Spleen (tissue), 11 donors: ENCODE measurements at regions not wholly inside any gene's neighbourhood (a gene's known extent, or its start where the extent isn't known, plus 50 kb on each side); places are given as distances from the start of the nearest gene placed in this dataset.

Source experiments
- DNase-seq: peaks from one replicate; pipeline ENCODE4 v3.0.0-alpha.2; 2020
- H3K27ac ChIP-seq, 8 donors: fragments of 200-600 bp; sonication (generic) in 7 of 8; 1 replicate in 4 of 8; 2 replicates in 4 of 8; pipeline versions ENCODE4 v1.5.0 to v1.8.0; 2016 to 2021; ENCODE audit warnings: inconsistent platforms in 4 of 8, mild to moderate bottlenecking in 4 of 8, moderate library complexity in 1 of 8
- H3K27me3 ChIP-seq, 7 donors: fragments of 200-600 bp; sonication (generic) in 6 of 7; replicated peaks in 1 of 7; 1 replicate in 4 of 7; 2 replicates in 3 of 7; pipeline versions ENCODE4 v1.5.0 to v1.8.0; 2016 to 2021; ENCODE audit warnings: inconsistent platforms in 3 of 7, mild to moderate bottlenecking in 1 of 7
- H3K36me3 ChIP-seq, 6 donors: fragments of 200-600 bp; sonication (generic) in 5 of 6; 1 replicate in 4 of 6; 2 replicates in 2 of 6; pipeline versions ENCODE4 v1.5.0 to v1.8.0; 2016 to 2021; ENCODE audit warnings: inconsistent platforms in 2 of 6
- H3K4me1 ChIP-seq, 6 donors: fragments of 200-600 bp; sonication (generic) in 5 of 6; 1 replicate in 3 of 6; 2 replicates in 3 of 6; pipeline versions ENCODE4 v1.5.0 to v1.8.0; 2016 to 2021; ENCODE audit warnings: inconsistent platforms in 3 of 6
- H3K4me3 ChIP-seq, 8 donors: fragments of 200-600 bp; sonication (generic) in 7 of 8; 1 replicate in 4 of 8; 2 replicates in 4 of 8; pipeline versions ENCODE4 v1.5.0 to v1.8.0; 2016 to 2021; ENCODE audit warnings: inconsistent platforms in 4 of 8, mild to moderate bottlenecking in 4 of 8, moderate library complexity in 2 of 8
- H3K9me3 ChIP-seq, 8 donors: fragments of 200-600 bp; sonication (generic) in 7 of 8; 1 replicate in 4 of 8; 2 replicates in 4 of 8; pipeline versions ENCODE4 v1.5.0 to v1.8.0; 2016 to 2021; ENCODE audit warnings: inconsistent platforms in 4 of 8
- CTCF ChIP-seq, 11 experiments: fragments of 200-600 bp in 7 of 11; fragments of 450-650 bp in 4 of 11; sonication (generic) in 4 of 11; IDR thresholded peaks in 8 of 11; conservative IDR thresholded peaks in 3 of 11; 1 replicate in 7 of 11; 2 replicates in 4 of 11; pipeline versions ENCODE4 v1.4.0 to v1.8.0; 2016 to 2021; ENCODE audit warnings: antibody characterized with exemption in 11 of 11, inconsistent platforms in 4 of 11, mild to moderate bottlenecking in 1 of 11
- POLR2A ChIP-seq, 3 donors: fragments of 450-650 bp; IDR thresholded peaks; one replicate each; pipeline ENCODE4 v1.5.1; 2017; ENCODE audit warnings: antibody characterized with exemption in 3 of 3, mild to moderate bottlenecking in 1 of 3
- POLR2AphosphoS5 ChIP-seq, 3 donors: sonication (generic); formaldehyde crosslinking; IDR thresholded peaks; one replicate each; pipeline ENCODE4 v1.5.1; 2017; ENCODE audit warnings: antibody characterized with exemption in 3 of 3
- WGBS, 5 donors: extraction: QIAGEN DNeasy Blood & Tissue Kit in 3 of 5; methylation state at CpG; one replicate each; pipeline versions ENCODE4 v1.1.5 to v1.1.7; 2013 to 2018; 5-methylcytosine and 5-hydroxymethylcytosine counted together
- intact Hi-C: fragments of 100-400 bp; cut with DNase I; formaldehyde crosslinking; loops from one replicate; pipeline ENCODE4 v1.15.0; 2023; ENCODE audit warnings: low total_unique reads
- donor health status: healthy with polysubstance abuse.
- donor health status: DM: no; HTN: no; CAD: no; lungs with moderate emphysema.
- donor health status: DM: no; HTN: no; CAD: no.
- donor health status: Bipolar disorder and iron deficiency.
- donor health status: healthy.
- donor health status: DM: no; HTN: no; CAD: no.
- donor health status: DM: yes; HTN: yes; CAD: no.

- TF ChIP-seq POLR2AphosphoS5 (IDR thresholded peaks at IDR 0.05) (no peak), CTCF (IDR thresholded peaks at IDR 0.05 in 8 of 11, conservative IDR thresholded peaks at IDR 0.05 in 3 of 11) (no peak), POLR2A (IDR thresholded peaks at IDR 0.05) (no peak)
- intact Hi-C loops: no loop called here
- no peaks in the 10 kb centered on the region for H3K36me3 ChIP-seq
- no peak overlapping the region for H3K27ac ChIP-seq
- 65 to 81% (median 70%) methylated on average over 3 of the region's 3 CpGs for WGBS, 5 donors
- H3K4me1 ChIP-seq: peaks cover 0 to 14% (median 9%) of the 10 kb centered on the region in 6 donors
- peaks cover 0 to 6% (median 0%) of the 10 kb centered on the region in 8 donors for H3K9me3 ChIP-seq
- H3K27me3 ChIP-seq: no peaks in the 10 kb centered on the region
- no peak overlapping the region for H3K4me3 ChIP-seq
- DNase-seq: no peak
These were observed 117.0 kb upstream of the ANKRD55 start for GRCh38 chr5:56350011-56350596.

- intact Hi-C loops: no loop called here
These were observed 116.3 kb upstream of the ANKRD55 start for GRCh38 chr5:56349461-56349860.

GRCh38 chr5:56346741-56347535, 113.8 kb upstream of the ANKRD55 start:
- Histone ChIP-seq H3K4me1 (peaks cover 0 to 30% (median 16%) of the 10 kb centered on the region in 6 donors), H3K9me3 (peaks cover 0 to 6% (median 0%) of the 10 kb centered on the region in 8 donors), H3K27me3 (no peaks in the 10 kb centered on the region), H3K27ac (no peak overlapping the region), H3K36me3 (no peaks in the 10 kb centered on the region), H3K4me3 (no peak overlapping the region)
- intact Hi-C loops: no loop called here
- DNase-seq: no peak
- 69 to 91% (median 79%) methylated on average over 2 of the region's 2 CpGs for WGBS, 5 donors
- TF ChIP-seq POLR2AphosphoS5 (IDR thresholded peaks at IDR 0.05) (no peak), POLR2A (IDR thresholded peaks at IDR 0.05) (no peak), CTCF (IDR thresholded peaks at IDR 0.05 in 8 of 11, conservative IDR thresholded peaks at IDR 0.05 in 3 of 11) (no peak)

More at GRCh38 chr5:56349461-56349860, 116.3 kb upstream of the ANKRD55 start:
- H3K4me1 ChIP-seq: peaks cover 0 to 15% (median 12%) of the 10 kb centered on the region in 6 donors
- no peaks in the 10 kb centered on the region for H3K36me3 ChIP-seq
- DNase-seq: no peak
- no peak overlapping the region for H3K4me3 ChIP-seq
- peaks cover 0 to 6% (median 0%) of the 10 kb centered on the region in 8 donors for H3K9me3 ChIP-seq
- no peak overlapping the region for H3K27ac ChIP-seq
- 94 to 98% (median 96%) methylated on average over 5 of the region's 5 CpGs for WGBS, 5 donors
- TF ChIP-seq POLR2AphosphoS5 (IDR thresholded peaks at IDR 0.05) (no peak), POLR2A (IDR thresholded peaks at IDR 0.05) (no peak), CTCF (IDR thresholded peaks at IDR 0.05 in 8 of 11, conservative IDR thresholded peaks at IDR 0.05 in 3 of 11) (no peak)
- H3K27me3 ChIP-seq: no peaks in the 10 kb centered on the region

GRCh38 chr5:56346044-56346710, 113.0 kb upstream of the ANKRD55 start:
- peaks cover 0 to 30% (median 16%) of the 10 kb centered on the region in 6 donors for H3K4me1 ChIP-seq
- intact Hi-C loops: no loop called here
- no peak overlapping the region for H3K27ac ChIP-seq
- H3K36me3 ChIP-seq: no peaks in the 10 kb centered on the region
- peaks cover 0 to 6% (median 0%) of the 10 kb centered on the region in 8 donors for H3K9me3 ChIP-seq
- TF ChIP-seq POLR2AphosphoS5 (IDR thresholded peaks at IDR 0.05): no peak
- TF ChIP-seq CTCF (IDR thresholded peaks at IDR 0.05 in 8 of 11, conservative IDR thresholded peaks at IDR 0.05 in 3 of 11): no peak
- TF ChIP-seq POLR2A (IDR thresholded peaks at IDR 0.05): no peak
- no peak overlapping the region for H3K4me3 ChIP-seq
- H3K27me3 ChIP-seq: no peaks in the 10 kb centered on the region
- DNase-seq: no peak
- WGBS, 5 donors: 92 to 96% (median 93%) methylated on average over 5 of the region's 5 CpGs
